ENCODE measurements at regions not wholly inside any gene's neighbourhood (a gene's known extent, or its start where the extent isn't known, plus 50 kb on each side); places are given as distances from the start of the nearest gene placed in this dataset.

DNA sequence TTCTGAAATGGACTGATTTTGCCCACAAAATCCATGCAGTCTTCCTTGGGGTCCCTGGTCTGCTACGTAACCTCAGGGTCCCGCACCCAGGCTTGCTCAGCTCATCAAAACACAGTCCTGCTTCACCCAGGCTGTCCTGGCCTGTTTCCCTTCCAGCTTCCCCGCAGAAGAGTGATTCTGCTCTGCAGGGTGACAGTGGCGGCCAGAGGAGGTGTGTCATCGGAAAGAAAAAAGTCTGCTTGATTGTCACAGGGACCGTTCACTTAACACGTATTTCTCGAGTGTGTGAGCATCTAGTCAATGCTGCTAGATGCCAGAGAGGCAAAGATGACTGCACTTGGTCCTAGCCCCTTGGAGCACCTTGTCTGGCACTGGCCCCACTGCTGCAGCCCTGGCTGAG is 50.1 kb upstream of the ABHD2 start:
- Histone ChIP-seq H3K27ac (replicated peaks in 1 of 4) (peak overlapping the region; percentile 70 to 82 (median 71)), H3K9me3 (no peaks in the 10 kb centered on the region), H3K36me3 (no peaks in the 10 kb centered on the region), H3K4me3 (no peak overlapping the region), H3K27me3 (no peaks in the 10 kb centered on the region), H3K4me1 (peaks cover 0 to 44% (median 39%) of the 10 kb centered on the region in 4 donors)
- no peak for TF ChIP-seq EP300 (IDR thresholded peaks at IDR 0.05)
- 81% methylated on average over 8 of the region's 8 CpGs for WGBS
- intact Hi-C loops (cut with DNase I): no loop called here
- DNase-seq (ENCODE audit: extremely low spot score): no peak

Data from esophagus muscularis mucosa (tissue), 4 donors.